GM23248 (cell line): ENCODE measurements at regions not wholly inside any gene's neighbourhood (a gene's known extent, or its start where the extent isn't known, plus 50 kb on each side); places are given as distances from the start of the nearest gene placed in this dataset.

Experiments
- DNase-seq: peaks from one replicate; pipeline ENCODE4 v3.0.0-alpha.2; 2015
- H2AFZ ChIP-seq: fragments of 200-600 bp; sonication (generic); 2 replicates; pipeline ENCODE4 v1.6.1; 2016; ENCODE audit warnings: antibody characterized with exemption
- H3F3A ChIP-seq: fragments of 200-600 bp; sonication (generic); 2 replicates; pipeline ENCODE4 v1.6.1; 2016; ENCODE audit warnings: mild to moderate bottlenecking, antibody characterized with exemption, mixed run types; ENCODE audit not compliant: insufficient read depth
- H3K27ac ChIP-seq: fragments of 200-600 bp; sonication (generic); 2 replicates; pipeline ENCODE4 v1.5.1; 2016; ENCODE audit warnings: mild to moderate bottlenecking
- H3K27me3 ChIP-seq: fragments of 200-600 bp; sonication (generic); replicated peaks from 2 replicates; pipeline ENCODE4 v1.6.1; 2016; ENCODE audit warnings: mild to moderate bottlenecking; ENCODE audit not compliant: insufficient read depth
- H3K36me3 ChIP-seq: fragments of 200-600 bp; sonication (generic); 2 replicates; pipeline ENCODE4 v1.6.1; 2016; ENCODE audit warnings: low read depth, mild to moderate bottlenecking
- H3K4me1 ChIP-seq: fragments of 200-600 bp; sonication (generic); 2 replicates; pipeline ENCODE4 v1.6.1; 2016; ENCODE audit warnings: mild to moderate bottlenecking; ENCODE audit not compliant: insufficient read depth
- H3K4me2 ChIP-seq: fragments of 200-600 bp; sonication (generic); one replicate; pipeline ENCODE4 v1.6.1; 2016; ENCODE audit warnings: mild to moderate bottlenecking; ENCODE audit not compliant: unreplicated experiment
- H3K4me3 ChIP-seq: fragments of 200-600 bp; sonication (generic); 2 replicates; pipeline ENCODE4 v1.5.1; 2016; ENCODE audit warnings: mild to moderate bottlenecking
- H3K79me2 ChIP-seq: fragments of 200-600 bp; sonication (generic); 2 replicates; pipeline ENCODE4 v1.6.1; 2016; ENCODE audit warnings: mild to moderate bottlenecking; ENCODE audit not compliant: insufficient read depth
- H3K9ac ChIP-seq: fragments of 200-600 bp; sonication (generic); 2 replicates; pipeline ENCODE4 v1.6.1; 2016; ENCODE audit warnings: mild to moderate bottlenecking
- H3K9me2 ChIP-seq: fragments of 200-600 bp; sonication (generic); 2 replicates; pipeline ENCODE4 v1.6.1; 2016; ENCODE audit warnings: mixed run types, mild to moderate bottlenecking, moderate library complexity; ENCODE audit not compliant: insufficient read depth
- H3K9me3 ChIP-seq: fragments of 200-600 bp; sonication (generic); one replicate; pipeline ENCODE4 v1.6.1; 2017; ENCODE audit warnings: low read depth
- H4K20me1 ChIP-seq: fragments of 200-600 bp; sonication (generic); 2 replicates; pipeline ENCODE4 v1.6.0; 2016; ENCODE audit not compliant: insufficient read depth
- EZH2 ChIP-seq: fragments of 200-600 bp; sonication (generic); IDR thresholded peaks from 2 replicates; pipeline ENCODE4 v1.6.1; 2018; ENCODE audit warnings: antibody characterized with exemption, mild to moderate bottlenecking; ENCODE audit not compliant: insufficient read depth, poor library complexity, severe bottlenecking
- EZH2phosphoT487 ChIP-seq: fragments of 200-600 bp; sonication (generic); IDR thresholded peaks from 2 replicates; pipeline ENCODE4 v1.6.1; 2018; ENCODE audit warnings: antibody characterized with exemption, moderate library complexity, mild to moderate bottlenecking, low read depth; ENCODE audit not compliant: insufficient read depth
- WGBS, 2 experiments: methylation state at CpG; one replicate each; pipeline ENCODE4 v1.1.6; 2015 to 2017; ENCODE audit warnings: low lambda C conversion rate in 2 of 2, low coverage in 1 of 2; ENCODE audit errors: missing lambda C conversion rate in 2 of 2; 5-methylcytosine and 5-hydroxymethylcytosine counted together
- in situ Hi-C: fragments of 300-500 bp; cut with MboI; formaldehyde crosslinking; loops from 2 replicates; pipeline ENCODE4 v1.15.0; 2020

- TF ChIP-seq EZH2phosphoT487 (no peak), EZH2 (no peak)
- Histone ChIP-seq H3K27ac (no peak overlapping the region), H4K20me1 (no peaks in the 10 kb centered on the region), H3K4me2 (no peak overlapping the region), H3K9me2 (no peaks in the 10 kb centered on the region), H3K4me1 (no peaks in the 10 kb centered on the region), H3K4me3 (no peak overlapping the region), H3F3A (no peaks in the 10 kb centered on the region), H3K36me3 (no peaks in the 10 kb centered on the region), H3K79me2 (no peaks in the 10 kb centered on the region), H3K27me3 (no peaks in the 10 kb centered on the region), H3K9ac (no peak overlapping the region), H2AFZ (no peak overlapping the region), H3K9me3 (no peaks in the 10 kb centered on the region)
- WGBS, 2 experiments, result 3 to 4% methylated on average over 2 of the region's 2 CpGs
- DNase-seq, result no peak
- in situ Hi-C loops, result no loop called here
These were observed 150.9 kb upstream of the COBL start for GRCh38 chr7:51467384-51468017.

- DNase-seq, result no peak
- Histone ChIP-seq H3K9ac (no peak overlapping the region), H4K20me1 (no peaks in the 10 kb centered on the region), H3K36me3 (no peaks in the 10 kb centered on the region), H3K9me2 (no peaks in the 10 kb centered on the region), H3K79me2 (no peaks in the 10 kb centered on the region), H2AFZ (no peak overlapping the region), H3K4me1 (no peaks in the 10 kb centered on the region), H3K4me3 (no peak overlapping the region), H3K27me3 (no peaks in the 10 kb centered on the region), H3K9me3 (no peaks in the 10 kb centered on the region), H3K27ac (no peak overlapping the region), H3F3A (no peaks in the 10 kb centered on the region), H3K4me2 (no peak overlapping the region)
- in situ Hi-C loops, result no loop called here
- TF ChIP-seq EZH2 (no peak), EZH2phosphoT487 (no peak)
- 18 to 20% methylated on average over 4 of the region's 4 CpGs for WGBS, 2 experiments
These were observed 143.2 kb upstream of the COBL start for GRCh38 chr7:51459809-51460208.

GRCh38 chr7:51458693-51459092 is 142.1 kb upstream of the COBL start:
- H3K79me2 ChIP-seq, result no peaks in the 10 kb centered on the region
- no peaks in the 10 kb centered on the region for H4K20me1 ChIP-seq
- no peak for TF ChIP-seq EZH2
- no peak for TF ChIP-seq EZH2phosphoT487
- H3K36me3 ChIP-seq, result no peaks in the 10 kb centered on the region
- no peak overlapping the region for H2AFZ ChIP-seq
- H3K4me2 ChIP-seq, result no peak overlapping the region
- H3K27me3 ChIP-seq, result no peaks in the 10 kb centered on the region
- no peak overlapping the region for H3K4me3 ChIP-seq
- no peak overlapping the region for H3K27ac ChIP-seq
- H3F3A ChIP-seq, result no peaks in the 10 kb centered on the region
- H3K4me1 ChIP-seq, result no peaks in the 10 kb centered on the region
- in situ Hi-C loops, result no loop called here
- H3K9me3 ChIP-seq, result no peaks in the 10 kb centered on the region
- no peak overlapping the region for H3K9ac ChIP-seq
- H3K9me2 ChIP-seq, result no peaks in the 10 kb centered on the region
- WGBS, 2 experiments, result 21 to 22% methylated on average over 4 of the region's 4 CpGs
- DNase-seq, result no peak

GRCh38 chr7:51457079-51457478 is 140.5 kb upstream of the COBL start:
- DNase-seq, result no peak
- Histone ChIP-seq H4K20me1 (no peaks in the 10 kb centered on the region), H3K27ac (no peak overlapping the region), H3K79me2 (no peaks in the 10 kb centered on the region), H3K27me3 (no peaks in the 10 kb centered on the region), H3F3A (no peaks in the 10 kb centered on the region), H3K9me2 (no peaks in the 10 kb centered on the region), H3K4me1 (no peaks in the 10 kb centered on the region), H3K9ac (no peak overlapping the region), H3K4me3 (no peak overlapping the region), H3K9me3 (no peaks in the 10 kb centered on the region), H3K4me2 (no peak overlapping the region), H2AFZ (no peak overlapping the region), H3K36me3 (no peaks in the 10 kb centered on the region)
- WGBS, 2 experiments, result 10 to 21% methylated on average over 5 of the region's 5 CpGs
- TF ChIP-seq EZH2phosphoT487 (no peak), EZH2 (no peak)
- in situ Hi-C loops, result no loop called here
